Uterus (tissue), 3 donors: ENCODE measurements at regions not wholly inside any gene's neighbourhood (a gene's known extent, or its start where the extent isn't known, plus 50 kb on each side); places are given as distances from the start of the nearest gene placed in this dataset.

Experiments
- DNase-seq, 2 donors: peaks; one replicate each; pipeline ENCODE4 v3.0.0-alpha.2; 2019 to 2020
- H3K27ac ChIP-seq, 2 donors: fragments of 200-600 bp; sonication (generic); 1 replicate in 1 of 2; 2 replicates in 1 of 2; pipeline ENCODE4 v1.5.1; 2016 to 2018
- H3K27me3 ChIP-seq, 2 donors: fragments of 200-600 bp; sonication (generic); one replicate each; pipeline ENCODE4 v1.5.1; 2018 to 2019; ENCODE audit warnings: control low read depth in 1 of 2
- H3K36me3 ChIP-seq, 2 donors: fragments of 200-600 bp; sonication (generic); one replicate each; pipeline ENCODE4 v1.5.1; 2019; ENCODE audit warnings: control low read depth in 1 of 2
- H3K4me1 ChIP-seq, 2 donors: fragments of 200-600 bp; sonication (generic); one replicate each; pipeline ENCODE4 v1.5.1; 2018 to 2019; ENCODE audit warnings: control low read depth in 1 of 2
- H3K4me3 ChIP-seq, 2 donors: fragments of 200-600 bp; sonication (generic); 1 replicate in 1 of 2; 2 replicates in 1 of 2; pipeline ENCODE4 v1.5.1; 2018 to 2019; ENCODE audit warnings: mild to moderate bottlenecking in 1 of 2
- H3K9me3 ChIP-seq, 2 donors: fragments of 200-600 bp; sonication (generic); one replicate each; pipeline ENCODE4 v1.5.1; 2019; ENCODE audit warnings: control low read depth in 1 of 2
- POLR2A ChIP-seq, 2 donors: fragments of 450-650 bp; IDR thresholded peaks; one replicate each; pipeline ENCODE4 v1.6.1; 2016; ENCODE audit warnings: antibody characterized with exemption in 2 of 2, mild to moderate bottlenecking in 1 of 2, moderate library complexity in 1 of 2
- intact Hi-C: fragments of 100-400 bp; cut with DNase I; formaldehyde crosslinking; loops from one replicate; pipeline ENCODE4 v1.15.1; 2023; ENCODE audit warnings: low total_unique reads
- TF ChIP-seq, protein P1 (sequence below), 4 experiments: fragments of 200-600 bp in 2 of 4; fragments of 450-650 bp in 2 of 4; sonication (generic) in 2 of 4; IDR thresholded peaks; one replicate each; pipeline ENCODE4 v1.5.1; 2016 to 2019; ENCODE audit warnings: antibody characterized with exemption in 4 of 4, mild to moderate bottlenecking in 2 of 4, moderate library complexity in 1 of 4
- donor health status: DM: yes; HTN: yes; CAD: no.

DNA sequence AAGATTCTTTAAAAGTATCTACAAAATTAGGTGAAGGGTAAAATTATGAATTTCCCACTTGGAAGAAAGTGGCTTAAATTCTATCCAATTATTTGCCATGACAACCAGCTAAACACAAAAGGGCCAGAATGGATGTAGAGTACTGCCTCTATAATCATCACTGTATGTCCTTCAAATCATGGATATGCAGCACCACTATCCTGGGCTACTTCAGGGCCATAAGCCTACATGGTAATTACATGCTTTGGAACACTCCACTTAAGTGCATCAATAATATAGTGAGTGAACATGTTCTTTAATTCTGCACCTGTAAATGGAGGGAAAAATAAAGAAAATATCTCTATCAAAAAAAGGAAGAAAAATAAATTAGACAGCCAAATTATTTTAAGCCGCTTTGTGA, 575.2 kb downstream of the ISL1 start:
- Histone ChIP-seq H3K4me1 (no peaks in the 10 kb centered on the region), H3K27ac (no peak overlapping the region), H3K9me3 (no peaks in the 10 kb centered on the region), H3K4me3 (no peak overlapping the region), H3K36me3 (no peaks in the 10 kb centered on the region), H3K27me3 (peaks cover 0 to 4% of the 10 kb centered on the region in 2 donors)
- intact Hi-C loops = no loop called here
- DNase-seq = no peak
- TF ChIP-seq, protein P1, sequence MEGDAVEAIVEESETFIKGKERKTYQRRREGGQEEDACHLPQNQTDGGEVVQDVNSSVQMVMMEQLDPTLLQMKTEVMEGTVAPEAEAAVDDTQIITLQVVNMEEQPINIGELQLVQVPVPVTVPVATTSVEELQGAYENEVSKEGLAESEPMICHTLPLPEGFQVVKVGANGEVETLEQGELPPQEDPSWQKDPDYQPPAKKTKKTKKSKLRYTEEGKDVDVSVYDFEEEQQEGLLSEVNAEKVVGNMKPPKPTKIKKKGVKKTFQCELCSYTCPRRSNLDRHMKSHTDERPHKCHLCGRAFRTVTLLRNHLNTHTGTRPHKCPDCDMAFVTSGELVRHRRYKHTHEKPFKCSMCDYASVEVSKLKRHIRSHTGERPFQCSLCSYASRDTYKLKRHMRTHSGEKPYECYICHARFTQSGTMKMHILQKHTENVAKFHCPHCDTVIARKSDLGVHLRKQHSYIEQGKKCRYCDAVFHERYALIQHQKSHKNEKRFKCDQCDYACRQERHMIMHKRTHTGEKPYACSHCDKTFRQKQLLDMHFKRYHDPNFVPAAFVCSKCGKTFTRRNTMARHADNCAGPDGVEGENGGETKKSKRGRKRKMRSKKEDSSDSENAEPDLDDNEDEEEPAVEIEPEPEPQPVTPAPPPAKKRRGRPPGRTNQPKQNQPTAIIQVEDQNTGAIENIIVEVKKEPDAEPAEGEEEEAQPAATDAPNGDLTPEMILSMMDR (IDR thresholded peaks at IDR 0.05) = no peak
- no peak for TF ChIP-seq POLR2A (IDR thresholded peaks at IDR 0.05)

DNA sequence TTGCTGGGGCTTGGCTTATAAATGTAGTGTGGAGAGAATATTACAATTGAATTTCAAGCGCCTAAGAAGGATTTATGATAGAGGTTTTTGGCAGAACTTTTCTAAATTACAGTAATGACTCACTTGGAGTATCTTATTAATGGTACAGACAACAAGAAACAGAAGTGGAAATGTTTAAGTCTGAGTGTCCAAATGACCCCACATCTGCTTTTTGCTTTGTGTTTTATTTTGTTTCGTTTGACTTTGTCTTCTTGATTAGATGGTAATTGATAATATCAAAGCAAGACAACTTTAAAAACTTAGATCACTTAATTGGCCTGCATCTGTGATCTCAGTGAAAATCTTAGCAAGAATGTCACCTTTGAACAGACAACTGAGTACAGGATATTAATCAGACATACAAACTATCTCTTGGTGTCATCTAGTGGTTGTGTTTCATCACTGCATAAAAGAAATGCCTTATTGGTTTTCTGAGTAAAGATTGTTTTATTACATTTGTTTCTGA, 577.4 kb downstream of the ISL1 start:
- H3K27ac ChIP-seq = no peak overlapping the region
- no peaks in the 10 kb centered on the region for H3K9me3 ChIP-seq
- H3K4me3 ChIP-seq = no peak overlapping the region
- H3K4me1 ChIP-seq = no peaks in the 10 kb centered on the region
- no peaks in the 10 kb centered on the region for H3K36me3 ChIP-seq
- TF ChIP-seq POLR2A (IDR thresholded peaks at IDR 0.05) = no peak
- TF ChIP-seq, protein P1 (IDR thresholded peaks at IDR 0.05) = no peak
- intact Hi-C loops = no loop called here
- no peak for DNase-seq
- peaks cover 0 to 4% of the 10 kb centered on the region in 2 donors for H3K27me3 ChIP-seq

DNA sequence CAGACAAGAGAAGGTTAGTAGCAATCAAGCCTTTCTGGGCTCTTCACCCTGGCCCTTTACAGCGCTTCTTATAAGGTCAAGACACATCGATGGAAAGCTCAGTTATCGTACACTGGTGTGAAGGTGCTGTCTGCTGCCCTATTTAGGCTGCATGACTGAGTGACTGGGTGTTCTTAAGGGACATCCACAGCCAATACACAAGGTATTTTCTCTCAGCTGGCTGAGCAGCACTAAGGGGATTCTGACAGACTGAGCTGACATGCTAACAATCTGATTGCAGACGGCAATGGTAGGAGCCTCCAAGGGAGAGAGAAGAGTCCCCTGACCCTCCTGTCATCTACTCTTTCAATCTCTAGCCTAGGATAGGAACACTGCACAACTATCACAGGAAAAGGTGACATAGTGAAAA, 577.9 kb downstream of the ISL1 start:
- H3K27me3 ChIP-seq = peaks cover 0 to 4% of the 10 kb centered on the region in 2 donors
- no peak overlapping the region for H3K4me3 ChIP-seq
- TF ChIP-seq, protein P1 (IDR thresholded peaks at IDR 0.05) = no peak
- no peaks in the 10 kb centered on the region for H3K9me3 ChIP-seq
- H3K4me1 ChIP-seq = no peaks in the 10 kb centered on the region
- intact Hi-C loops = no loop called here
- H3K27ac ChIP-seq = no peak overlapping the region
- no peak for DNase-seq
- H3K36me3 ChIP-seq = no peaks in the 10 kb centered on the region

DNA sequence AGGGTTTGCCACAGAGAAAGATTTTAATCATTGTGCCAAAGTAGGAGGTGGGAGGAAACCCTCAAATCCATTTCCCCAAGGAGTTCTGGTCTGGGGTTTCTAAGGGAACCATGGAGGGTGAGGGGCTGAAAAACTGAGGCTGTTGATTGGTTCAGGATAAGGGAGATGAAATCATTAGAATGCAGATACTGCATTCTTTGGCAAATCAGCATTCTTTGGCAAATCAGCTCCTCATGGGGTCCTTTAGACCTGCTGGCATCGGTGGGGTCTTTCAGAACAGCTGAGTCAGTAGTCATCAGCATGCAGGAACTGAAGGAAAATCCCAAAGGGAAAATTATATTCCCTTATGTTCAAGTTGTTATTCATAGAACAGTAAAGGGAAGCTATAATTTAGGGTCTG, 585.5 kb downstream of the ISL1 start:
- no peaks in the 10 kb centered on the region for H3K36me3 ChIP-seq
- no peak for TF ChIP-seq POLR2A (IDR thresholded peaks at IDR 0.05)
- TF ChIP-seq, protein P1 (IDR thresholded peaks at IDR 0.05) = no peak
- no peak overlapping the region for H3K4me3 ChIP-seq
- H3K4me1 ChIP-seq = no peaks in the 10 kb centered on the region
- DNase-seq = no peak
- no peak overlapping the region for H3K27ac ChIP-seq
- intact Hi-C loops = no loop called here
- no peaks in the 10 kb centered on the region for H3K9me3 ChIP-seq
- no peaks in the 10 kb centered on the region for H3K27me3 ChIP-seq

DNA sequence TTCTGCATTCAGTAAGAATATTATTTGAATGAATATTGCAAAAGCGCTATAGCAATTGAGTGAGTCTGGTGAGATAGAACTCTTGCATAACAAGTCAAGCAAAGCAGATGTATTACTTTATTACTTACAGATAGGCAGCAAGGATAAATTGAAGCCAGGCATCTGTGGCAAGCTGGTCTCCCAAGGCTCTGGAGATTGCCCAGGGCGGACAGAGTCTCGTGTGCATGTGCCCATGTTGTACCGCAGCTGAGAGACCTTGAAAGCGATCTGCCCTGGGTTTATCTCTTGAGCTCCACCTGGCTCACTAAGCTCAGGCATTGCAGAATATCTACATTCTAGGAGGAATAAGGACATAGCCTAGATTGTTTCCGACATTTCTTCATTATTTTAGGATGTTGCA, 591.6 kb downstream of the ISL1 start:
- no peaks in the 10 kb centered on the region for H3K27me3 ChIP-seq
- no peak overlapping the region for H3K27ac ChIP-seq
- no peak overlapping the region for H3K4me3 ChIP-seq
- H3K4me1 ChIP-seq = no peaks in the 10 kb centered on the region
- intact Hi-C loops = no loop called here
- H3K9me3 ChIP-seq = no peaks in the 10 kb centered on the region
- no peak for DNase-seq
- TF ChIP-seq POLR2A (IDR thresholded peaks at IDR 0.05) = no peak
- TF ChIP-seq, protein P1 (IDR thresholded peaks at IDR 0.05) = no peak
- H3K36me3 ChIP-seq = no peaks in the 10 kb centered on the region
